BE2C (cell line): ENCODE measurements at regions not wholly inside any gene's neighbourhood (a gene's known extent, or its start where the extent isn't known, plus 50 kb on each side); places are given as distances from the start of the nearest gene placed in this dataset.

Experiments used
- DNase-seq: peaks from one replicate; pipeline ENCODE4 v3.0.0-alpha.2; 2020
- H3K27me3 ChIP-seq: fragments of 250-450 bp; sonication (Bioruptor Pico); 2 replicates; pipeline ENCODE4 v1.5.1; 2020; ENCODE audit warnings: mild to moderate bottlenecking
- H3K36me3 ChIP-seq: fragments of 250-450 bp; sonication (Bioruptor Pico); 2 replicates; pipeline ENCODE4 v1.5.1; 2020; ENCODE audit warnings: mild to moderate bottlenecking
- H3K4me1 ChIP-seq: fragments of 250-450 bp; sonication (Bioruptor Pico); 2 replicates; pipeline ENCODE4 v1.5.1; 2020
- H3K4me3 ChIP-seq: 2 replicates; pipeline ENCODE4 v1.5.1; 2011; ENCODE audit warnings: low read depth, low read length
- H3K9me3 ChIP-seq: fragments of 250-450 bp; sonication (Bioruptor Pico); 2 replicates; pipeline ENCODE4 v1.5.1; 2020
- CTCF ChIP-seq: IDR thresholded peaks from 2 replicates; pipeline ENCODE4 v1.5.1; 2012; ENCODE audit warnings: mild to moderate bottlenecking, low read depth, low read length

DNA sequence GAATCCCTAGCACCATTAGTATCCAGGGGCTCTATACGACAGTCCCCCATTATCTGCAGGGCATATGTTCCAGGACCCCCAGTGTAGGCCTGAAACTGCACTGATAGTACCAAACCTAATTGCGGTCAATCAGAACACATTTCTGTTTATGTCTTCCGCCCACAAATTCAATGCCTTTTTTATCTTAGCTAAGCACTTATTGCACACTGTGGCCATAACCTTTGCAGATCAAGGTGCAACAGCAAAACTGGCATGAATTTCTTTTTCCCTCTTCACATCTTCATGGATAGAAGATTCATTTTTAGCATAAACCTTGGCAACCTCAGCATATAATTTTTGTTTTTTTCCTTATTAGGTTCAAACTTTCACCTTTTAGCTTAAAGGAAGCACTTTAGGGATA lies 361.1 kb downstream of the DEPDC1B start:
- no peak for TF ChIP-seq CTCF
- Histone ChIP-seq H3K9me3 (no peaks in the 10 kb centered on the region), H3K4me3 (no peak overlapping the region), H3K4me1 (peaks cover 8% of the 10 kb centered on the region), H3K27me3 (no peaks in the 10 kb centered on the region), H3K36me3 (no peaks in the 10 kb centered on the region)
- DNase-seq, result no peak

- Histone ChIP-seq H3K4me3 (no peak overlapping the region), H3K27me3 (no peaks in the 10 kb centered on the region), H3K36me3 (no peaks in the 10 kb centered on the region), H3K9me3 (no peaks in the 10 kb centered on the region), H3K4me1 (peaks cover 10% of the 10 kb centered on the region)
- TF ChIP-seq CTCF, result no peak
- no peak for DNase-seq
Observed at GRCh38 chr5:60336491-60336890, 363.5 kb downstream of the DEPDC1B start.

GRCh38 chr5:60335913-60336312 lies 364.1 kb downstream of the DEPDC1B start:
- DNase-seq, result no peak
- no peak overlapping the region for H3K4me3 ChIP-seq
- H3K27me3 ChIP-seq, result no peaks in the 10 kb centered on the region
- no peaks in the 10 kb centered on the region for H3K9me3 ChIP-seq
- no peak for TF ChIP-seq CTCF
- H3K36me3 ChIP-seq, result no peaks in the 10 kb centered on the region
- H3K4me1 ChIP-seq, result peaks cover 10% of the 10 kb centered on the region

GRCh38 chr5:60334281-60334713 lies 365.7 kb downstream of the DEPDC1B start:
- no peak overlapping the region for H3K4me3 ChIP-seq
- peaks cover 10% of the 10 kb centered on the region for H3K4me1 ChIP-seq
- DNase-seq, result peak; percentile 37
- no peaks in the 10 kb centered on the region for H3K9me3 ChIP-seq
- no peaks in the 10 kb centered on the region for H3K36me3 ChIP-seq
- TF ChIP-seq CTCF, result no peak
- no peaks in the 10 kb centered on the region for H3K27me3 ChIP-seq

DNA sequence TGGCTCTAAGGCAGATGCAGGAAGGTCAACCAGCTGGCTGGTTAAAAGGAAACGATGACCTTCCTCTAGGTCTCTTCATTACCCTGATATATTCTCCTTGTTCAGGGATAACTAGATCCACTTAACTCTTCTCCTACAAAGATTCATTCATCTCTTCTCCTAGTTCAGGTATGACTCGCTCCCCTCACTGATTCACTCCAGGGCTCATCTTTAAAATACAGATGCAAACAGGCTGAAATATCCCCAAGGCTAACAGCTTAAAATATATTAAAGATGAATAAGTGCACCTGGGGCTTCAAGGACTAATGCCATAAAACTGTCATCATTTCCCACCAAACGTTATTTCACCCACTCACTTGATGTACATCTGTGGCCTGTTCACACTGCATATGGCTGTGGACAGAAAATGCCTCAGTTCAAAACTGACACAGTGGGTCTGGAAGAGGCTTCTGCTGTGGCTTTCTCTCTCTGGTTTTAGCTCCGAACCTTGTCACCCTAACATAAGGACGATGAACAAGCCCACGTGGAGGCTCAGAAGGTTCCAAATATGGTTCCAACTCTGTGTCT lies 366.9 kb downstream of the DEPDC1B start:
- Histone ChIP-seq H3K4me1 (peaks cover 10% of the 10 kb centered on the region), H3K27me3 (no peaks in the 10 kb centered on the region), H3K36me3 (no peaks in the 10 kb centered on the region), H3K9me3 (no peaks in the 10 kb centered on the region), H3K4me3 (no peak overlapping the region)
- no peak for TF ChIP-seq CTCF
- DNase-seq, result no peak

DNA sequence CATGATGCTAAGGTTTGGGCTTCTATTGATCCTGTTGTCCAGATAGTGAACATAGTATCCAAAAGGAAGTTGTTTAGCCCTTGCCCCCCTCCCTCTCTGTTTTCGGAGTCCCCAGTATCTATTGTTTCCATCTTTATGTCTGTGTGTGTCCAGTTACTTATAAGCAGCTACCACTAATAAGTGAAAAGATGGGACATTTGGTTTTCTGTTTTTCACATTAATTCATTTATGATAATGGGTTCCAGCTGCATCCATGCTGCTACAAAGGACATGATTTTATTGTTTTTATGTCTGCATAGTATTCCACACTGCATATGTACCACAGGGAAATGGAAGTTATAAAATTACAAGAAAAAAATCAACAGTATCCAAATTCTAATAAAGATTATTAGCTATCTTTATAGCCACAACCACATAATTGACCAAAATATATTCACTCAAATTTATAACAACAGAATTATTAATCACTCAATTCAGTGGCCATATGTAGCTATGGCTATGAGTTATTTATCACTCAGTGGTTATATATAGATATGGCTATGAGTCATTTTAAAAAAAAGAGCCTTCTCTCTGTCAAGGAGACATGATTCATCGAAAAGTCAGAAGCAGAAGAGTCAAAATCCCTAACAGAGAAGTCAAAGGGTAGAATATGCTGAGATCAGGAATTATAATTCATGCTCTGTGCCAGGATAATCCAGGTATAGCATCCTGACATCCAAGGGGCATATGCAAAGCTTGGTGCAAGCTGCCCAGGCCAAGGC lies 367.5 kb downstream of the DEPDC1B start:
- no peaks in the 10 kb centered on the region for H3K36me3 ChIP-seq
- H3K4me1 ChIP-seq, result peaks cover 10% of the 10 kb centered on the region
- no peaks in the 10 kb centered on the region for H3K9me3 ChIP-seq
- no peak for DNase-seq
- H3K4me3 ChIP-seq, result no peak overlapping the region
- no peaks in the 10 kb centered on the region for H3K27me3 ChIP-seq
- TF ChIP-seq CTCF, result no peak
